ENCODE measurements at regions not wholly inside any gene's neighbourhood (a gene's known extent, or its start where the extent isn't known, plus 50 kb on each side); places are given as distances from the start of the nearest gene placed in this dataset.

DNA sequence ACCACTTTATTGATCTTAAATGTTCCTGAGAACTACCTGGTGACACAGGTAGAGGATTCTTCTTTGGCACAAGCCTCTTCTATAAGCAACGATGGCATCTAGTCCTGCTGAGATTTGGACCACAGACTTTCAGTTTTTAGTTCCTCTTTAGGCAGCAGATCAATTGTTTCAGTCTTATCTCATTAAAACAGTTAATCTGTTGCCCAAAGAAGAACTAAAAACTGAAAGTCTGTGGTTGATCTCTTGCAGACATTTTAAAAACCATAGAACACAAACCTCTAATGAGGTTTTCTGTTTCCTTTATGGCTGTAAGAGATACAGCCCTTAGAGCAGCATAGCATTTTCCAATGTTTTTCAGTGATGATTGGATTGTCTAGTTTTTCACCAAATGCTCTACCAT is 480.9 kb downstream of the MTRR start:
- H3K36me3 Mint-ChIP-seq (ENCODE audit: low read depth), result no peaks in the 10 kb centered on the region
- H3K27ac Mint-ChIP-seq, result no peak overlapping the region
- no peaks in the 10 kb centered on the region for H3K27me3 Mint-ChIP-seq (ENCODE audit: low read depth)
- ChIA-PET CTCF (no interaction called here), POLR2A (no interaction called here)
- H3K9me3 Mint-ChIP-seq (ENCODE audit: insufficient read depth), result no peaks in the 10 kb centered on the region
- no peaks in the 10 kb centered on the region for H3K4me1 Mint-ChIP-seq (ENCODE audit: low read depth)
- DNase-seq, result no peak
- no peak for ATAC-seq
- H3K4me3 Mint-ChIP-seq, result no peak overlapping the region

DNA sequence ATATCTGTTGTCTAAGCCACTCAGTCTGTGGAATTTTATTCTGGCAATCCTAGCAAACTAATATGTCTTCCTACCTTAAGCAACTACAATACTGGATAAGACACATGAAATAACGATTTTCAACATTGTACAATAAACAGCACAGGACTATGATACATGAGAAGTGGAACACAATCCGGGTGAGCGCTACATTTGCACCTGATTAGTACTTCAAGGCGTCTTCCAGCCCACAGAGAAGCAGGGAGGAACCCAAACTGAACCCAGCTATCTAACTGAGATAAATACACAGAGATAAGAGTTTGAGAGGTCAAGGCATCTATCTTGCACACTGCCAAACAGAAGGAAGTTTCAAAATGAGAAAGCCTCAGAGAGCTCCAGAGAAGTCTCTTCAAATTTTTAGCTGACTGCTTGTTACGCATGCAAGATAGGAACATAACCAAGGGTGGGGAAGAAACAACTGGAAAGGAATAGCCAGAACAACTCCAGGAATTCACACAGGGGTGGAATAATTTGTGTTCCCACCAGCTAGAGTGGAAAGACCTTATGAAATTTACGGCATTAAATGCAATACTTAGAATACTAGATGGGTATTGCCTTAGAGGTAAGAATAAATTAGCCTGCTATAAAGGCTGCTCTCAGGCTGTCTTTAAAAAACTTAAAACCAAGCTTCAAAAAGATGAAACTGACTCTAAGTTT is 481.8 kb downstream of the MTRR start:
- H3K9me3 Mint-ChIP-seq (ENCODE audit: insufficient read depth), result no peaks in the 10 kb centered on the region
- H3K4me3 Mint-ChIP-seq, result no peak overlapping the region
- H3K36me3 Mint-ChIP-seq (ENCODE audit: low read depth), result no peaks in the 10 kb centered on the region
- DNase-seq (no peak), ATAC-seq (no peak)
- ChIA-PET CTCF (no interaction called here), POLR2A (no interaction called here)
- no peaks in the 10 kb centered on the region for H3K27me3 Mint-ChIP-seq (ENCODE audit: low read depth)
- H3K27ac Mint-ChIP-seq, result no peak overlapping the region
- H3K4me1 Mint-ChIP-seq (ENCODE audit: low read depth), result no peaks in the 10 kb centered on the region

DNA sequence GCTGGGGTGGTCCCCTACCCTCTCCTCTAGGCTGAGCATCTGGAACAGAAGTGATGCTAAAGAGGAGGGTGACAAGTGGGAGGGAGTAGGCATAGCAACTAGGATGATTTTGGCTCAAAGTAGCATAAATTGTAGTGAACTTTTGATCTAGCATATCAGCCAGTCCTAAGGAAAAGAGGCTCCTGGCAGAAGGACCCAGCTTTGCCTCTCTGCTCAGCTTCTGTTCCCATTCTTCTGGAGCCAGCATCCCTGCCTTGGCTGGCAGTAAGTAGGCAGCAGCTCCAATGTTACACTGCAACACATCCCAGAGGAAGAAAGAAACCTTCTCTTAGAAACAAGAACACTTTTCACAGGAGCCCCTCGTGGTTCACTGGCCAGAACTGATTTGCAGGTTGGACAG is 487.0 kb downstream of the MTRR start:
- ATAC-seq (no peak), DNase-seq (no peak)
- Mint-ChIP-seq H3K4me3 (no peak overlapping the region), H3K27me3 (ENCODE audit: low read depth) (no peaks in the 10 kb centered on the region), H3K36me3 (ENCODE audit: low read depth) (no peaks in the 10 kb centered on the region), H3K9me3 (ENCODE audit: insufficient read depth) (no peaks in the 10 kb centered on the region), H3K4me1 (ENCODE audit: low read depth) (no peaks in the 10 kb centered on the region), H3K27ac (no peak overlapping the region)
- ChIA-PET CTCF (no interaction called here), POLR2A (no interaction called here)

DNA sequence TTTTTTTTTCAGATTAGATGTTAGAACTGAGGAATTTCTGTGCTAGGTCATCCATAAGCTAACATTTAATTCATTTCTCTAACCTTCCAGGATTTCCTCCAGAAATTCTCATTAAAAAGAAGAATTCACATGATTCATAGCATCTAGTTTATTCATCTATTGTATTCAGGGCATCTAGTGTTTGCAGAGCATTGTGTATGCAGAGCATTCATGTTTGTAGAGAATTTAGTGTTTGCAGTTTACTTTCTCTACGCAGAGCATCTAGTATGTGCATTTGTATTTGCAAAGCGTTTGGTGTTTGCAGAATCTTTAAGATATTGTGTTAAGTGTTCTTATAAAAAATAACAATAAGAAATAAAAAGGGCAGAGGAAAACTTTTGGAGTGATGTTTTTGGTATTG is 491.1 kb downstream of the MTRR start:
- DNase-seq (no peak), ATAC-seq (no peak)
- Mint-ChIP-seq H3K4me1 (ENCODE audit: low read depth) (no peaks in the 10 kb centered on the region), H3K27ac (no peak overlapping the region), H3K9me3 (ENCODE audit: insufficient read depth) (no peaks in the 10 kb centered on the region), H3K36me3 (ENCODE audit: low read depth) (no peaks in the 10 kb centered on the region), H3K27me3 (ENCODE audit: low read depth) (no peaks in the 10 kb centered on the region), H3K4me3 (no peak overlapping the region)
- ChIA-PET POLR2A (no interaction called here), CTCF (interaction anchor here (0.6 kb wide), 1 partner anchor 21 kb away, joined by 3 read pairs; no protein-coding TSS in a partner anchor)

DNA sequence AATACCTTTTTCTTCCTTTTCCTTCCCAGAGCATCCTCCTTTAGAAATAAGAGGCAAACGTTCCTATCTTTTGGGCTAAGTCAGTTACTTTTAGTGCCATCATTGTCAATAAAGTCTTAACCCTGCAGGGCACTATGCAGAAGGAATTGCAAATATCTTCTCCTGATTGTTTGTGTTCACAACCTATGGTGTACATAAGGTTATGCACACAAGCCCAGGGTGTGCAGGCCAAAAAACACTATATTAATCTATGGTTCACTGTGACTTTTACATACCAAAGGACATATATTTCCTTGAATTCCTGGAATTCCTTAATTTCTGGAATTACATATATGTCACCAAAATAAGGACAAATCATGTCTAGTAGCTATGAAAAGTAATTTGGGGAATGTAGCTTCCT is 493.5 kb downstream of the MTRR start:
- H3K9me3 Mint-ChIP-seq (ENCODE audit: insufficient read depth), result no peaks in the 10 kb centered on the region
- no peak for DNase-seq
- H3K36me3 Mint-ChIP-seq (ENCODE audit: low read depth), result no peaks in the 10 kb centered on the region
- CTCF ChIA-PET, result no interaction called here
- H3K27ac Mint-ChIP-seq, result no peak overlapping the region
- H3K27me3 Mint-ChIP-seq (ENCODE audit: low read depth), result no peaks in the 10 kb centered on the region
- H3K4me1 Mint-ChIP-seq (ENCODE audit: low read depth), result no peaks in the 10 kb centered on the region
- no peak overlapping the region for H3K4me3 Mint-ChIP-seq
- POLR2A ChIA-PET, result no interaction called here
- no peak for ATAC-seq

- ATAC-seq (no peak), DNase-seq (no peak)
- POLR2A ChIA-PET, result no interaction called here
- H3K4me1 Mint-ChIP-seq (ENCODE audit: low read depth), result no peaks in the 10 kb centered on the region
- no peaks in the 10 kb centered on the region for H3K9me3 Mint-ChIP-seq (ENCODE audit: insufficient read depth)
- H3K4me3 Mint-ChIP-seq, result no peak overlapping the region
- CTCF ChIA-PET, result no interaction called here
- H3K27ac Mint-ChIP-seq, result no peak overlapping the region
- H3K27me3 Mint-ChIP-seq (ENCODE audit: low read depth), result no peaks in the 10 kb centered on the region
- H3K36me3 Mint-ChIP-seq (ENCODE audit: low read depth), result no peaks in the 10 kb centered on the region
Observed at GRCh38 chr5:8363138-8363537, 494.2 kb downstream of the MTRR start.

DNA sequence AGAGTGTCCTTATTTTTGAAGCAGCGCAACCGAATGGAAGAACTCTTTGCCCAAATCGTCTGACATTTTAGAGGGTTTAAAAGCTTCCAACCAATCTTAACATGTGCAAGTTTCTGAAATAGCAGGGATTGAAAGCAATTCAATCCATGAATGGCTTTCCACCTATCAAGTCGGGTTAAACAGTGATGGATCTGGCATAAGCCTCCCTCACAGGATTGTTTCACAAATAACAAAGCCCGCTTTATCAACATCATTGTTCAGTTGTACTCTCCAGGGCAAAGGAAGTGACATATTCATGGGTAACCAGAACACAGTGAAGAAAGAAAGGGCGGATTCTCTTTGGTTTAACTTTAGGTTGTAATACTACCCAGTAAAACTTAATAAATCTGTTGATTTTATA is 497.3 kb downstream of the MTRR start:
- Mint-ChIP-seq H3K27ac (no peak overlapping the region), H3K4me3 (no peak overlapping the region), H3K27me3 (ENCODE audit: low read depth) (no peaks in the 10 kb centered on the region), H3K9me3 (ENCODE audit: insufficient read depth) (no peaks in the 10 kb centered on the region), H3K4me1 (ENCODE audit: low read depth) (no peaks in the 10 kb centered on the region), H3K36me3 (ENCODE audit: low read depth) (no peaks in the 10 kb centered on the region)
- ChIA-PET CTCF (interaction anchor here (1.1 kb wide), 1 partner anchor 141 kb away, joined by 3 read pairs; no protein-coding TSS in a partner anchor), POLR2A (no interaction called here)
- ATAC-seq (no peak), DNase-seq (no peak)

DNA sequence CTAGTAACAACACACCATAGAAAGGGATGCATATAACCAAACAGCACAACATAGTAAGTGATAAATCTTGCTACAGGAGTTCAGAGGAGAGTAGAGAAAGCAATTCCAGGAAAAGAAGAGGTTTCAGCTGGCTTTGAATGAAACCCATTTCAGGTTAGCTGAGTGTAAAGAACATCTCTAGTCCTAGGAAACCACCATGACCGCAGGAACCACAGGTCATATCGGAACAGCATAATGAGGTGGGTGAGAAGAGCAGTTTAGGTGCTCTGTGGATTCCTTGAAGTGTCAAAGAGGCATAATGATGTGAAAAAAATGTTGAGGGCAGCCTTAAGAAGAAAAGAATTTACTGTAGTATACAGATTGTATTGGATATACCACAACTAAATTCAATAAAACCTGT is 507.5 kb downstream of the MTRR start:
- no peak for ATAC-seq
- ChIA-PET CTCF (no interaction called here), POLR2A (no interaction called here)
- Mint-ChIP-seq H3K27me3 (ENCODE audit: low read depth) (no peaks in the 10 kb centered on the region), H3K27ac (no peak overlapping the region), H3K9me3 (ENCODE audit: insufficient read depth) (no peaks in the 10 kb centered on the region), H3K4me1 (ENCODE audit: low read depth) (peaks cover 4% of the 10 kb centered on the region), H3K4me3 (no peak overlapping the region), H3K36me3 (ENCODE audit: low read depth) (no peaks in the 10 kb centered on the region)
- peak; percentile 52 for DNase-seq

DNA sequence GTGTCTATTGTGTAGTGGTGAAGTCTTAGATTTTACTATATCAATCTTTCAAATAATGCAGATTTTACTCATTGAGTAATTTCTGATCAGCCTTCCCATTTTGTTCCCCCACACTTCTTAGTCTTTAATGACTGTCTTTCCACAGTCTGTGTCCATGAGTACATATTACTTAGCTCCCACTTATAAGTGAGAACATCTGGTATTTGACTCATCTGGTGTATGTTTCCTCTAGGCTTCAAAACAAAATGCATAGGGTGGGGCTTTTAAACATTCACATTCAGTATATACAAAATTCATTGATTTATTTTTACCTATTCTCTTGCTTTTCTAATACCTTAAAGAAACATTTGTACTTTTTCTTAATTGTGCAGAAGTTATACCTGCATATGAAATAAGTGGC is 513.0 kb downstream of the MTRR start:
- ChIA-PET POLR2A (no interaction called here), CTCF (no interaction called here)
- H3K27me3 Mint-ChIP-seq (ENCODE audit: low read depth), result no peaks in the 10 kb centered on the region
- H3K27ac Mint-ChIP-seq, result no peak overlapping the region
- no peaks in the 10 kb centered on the region for H3K36me3 Mint-ChIP-seq (ENCODE audit: low read depth)
- H3K4me3 Mint-ChIP-seq, result no peak overlapping the region
- no peaks in the 10 kb centered on the region for H3K4me1 Mint-ChIP-seq (ENCODE audit: low read depth)
- no peak for ATAC-seq
- DNase-seq, result no peak
- H3K9me3 Mint-ChIP-seq (ENCODE audit: insufficient read depth), result peaks cover 4% of the 10 kb centered on the region

DNA sequence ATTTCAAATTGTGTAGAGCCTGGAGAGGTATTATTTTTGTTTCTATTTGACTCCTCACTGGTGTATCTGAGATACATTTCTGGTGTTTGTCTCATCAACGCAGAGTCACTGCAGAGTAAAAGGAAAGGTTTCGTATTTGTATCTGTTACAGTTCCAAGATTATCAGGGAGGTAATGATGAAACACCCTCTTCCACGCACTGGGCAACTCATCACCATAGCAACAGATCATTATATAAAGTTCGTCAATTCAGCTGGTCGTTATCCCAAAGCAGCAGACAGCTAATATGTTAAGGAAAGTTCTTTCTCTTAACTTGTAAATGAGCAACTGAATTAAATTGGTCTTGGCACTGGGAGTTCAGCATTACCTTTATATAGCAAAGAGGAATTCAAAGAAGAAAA is 513.5 kb downstream of the MTRR start:
- ATAC-seq (no peak), DNase-seq (no peak)
- ChIA-PET POLR2A (no interaction called here), CTCF (no interaction called here)
- H3K4me3 Mint-ChIP-seq, result no peak overlapping the region
- H3K4me1 Mint-ChIP-seq (ENCODE audit: low read depth), result no peaks in the 10 kb centered on the region
- peaks cover 4% of the 10 kb centered on the region for H3K9me3 Mint-ChIP-seq (ENCODE audit: insufficient read depth)
- no peak overlapping the region for H3K27ac Mint-ChIP-seq
- H3K27me3 Mint-ChIP-seq (ENCODE audit: low read depth), result no peaks in the 10 kb centered on the region
- no peaks in the 10 kb centered on the region for H3K36me3 Mint-ChIP-seq (ENCODE audit: low read depth)

- Mint-ChIP-seq H3K4me1 (ENCODE audit: low read depth) (no peaks in the 10 kb centered on the region), H3K36me3 (ENCODE audit: low read depth) (no peaks in the 10 kb centered on the region), H3K27ac (no peak overlapping the region), H3K27me3 (ENCODE audit: low read depth) (no peaks in the 10 kb centered on the region), H3K9me3 (ENCODE audit: insufficient read depth) (peaks cover 4% of the 10 kb centered on the region), H3K4me3 (no peak overlapping the region)
- CTCF ChIA-PET, result no interaction called here
- ATAC-seq, result no peak
- POLR2A ChIA-PET, result no interaction called here
- DNase-seq, result no peak
Observed at GRCh38 chr5:8383616-8384015, 514.7 kb downstream of the MTRR start.

GRCh38 chr5:8386719-8387288 is 517.9 kb downstream of the MTRR start:
- ChIA-PET CTCF (no interaction called here), POLR2A (no interaction called here)
- Mint-ChIP-seq H3K4me3 (no peak overlapping the region), H3K36me3 (ENCODE audit: low read depth) (no peaks in the 10 kb centered on the region), H3K4me1 (ENCODE audit: low read depth) (no peaks in the 10 kb centered on the region), H3K27me3 (ENCODE audit: low read depth) (no peaks in the 10 kb centered on the region), H3K9me3 (ENCODE audit: insufficient read depth) (peaks cover 4% of the 10 kb centered on the region), H3K27ac (no peak overlapping the region)
- no peak for ATAC-seq
- no peak for DNase-seq

GRCh38 chr5:8391911-8392310 is 523.0 kb downstream of the MTRR start:
- H3K27ac Mint-ChIP-seq, result no peak overlapping the region
- no peaks in the 10 kb centered on the region for H3K36me3 Mint-ChIP-seq (ENCODE audit: low read depth)
- no peaks in the 10 kb centered on the region for H3K4me1 Mint-ChIP-seq (ENCODE audit: low read depth)
- H3K4me3 Mint-ChIP-seq, result no peak overlapping the region
- H3K9me3 Mint-ChIP-seq (ENCODE audit: insufficient read depth), result peaks cover 4% of the 10 kb centered on the region
- no peaks in the 10 kb centered on the region for H3K27me3 Mint-ChIP-seq (ENCODE audit: low read depth)
- CTCF ChIA-PET, result no interaction called here
- DNase-seq, result no peak
- ATAC-seq, result no peak
- POLR2A ChIA-PET, result no interaction called here

Data from activated CD8-positive, alpha-beta T cell treated with anti-CD3 and anti-CD28 coated beads, Interleukin-2, amount 10 ng/mL, durations not matched to agents 7 days and 5 days (primary cell).